HL-60 (cell line): ENCODE measurements at regions not wholly inside any gene's neighbourhood (a gene's known extent, or its start where the extent isn't known, plus 50 kb on each side); places are given as distances from the start of the nearest gene placed in this dataset.

Experiments
- DNase-seq, 2 experiments: peaks; one replicate each; pipeline ENCODE4 v3.0.0-alpha.2; 2010 to 2020; ENCODE audit warnings: low read depth in 1 of 2, low spot score in 1 of 2
- H3K27ac ChIP-seq: fragments of 250-450 bp; sonication (Bioruptor Pico); replicated peaks from 2 replicates; pipeline ENCODE4 v1.5.1; 2020; ENCODE audit warnings: mild to moderate bottlenecking, moderate library complexity
- H3K27me3 ChIP-seq: fragments of 250-450 bp; sonication (Bioruptor Pico); 2 replicates; pipeline ENCODE4 v1.5.1; 2021; ENCODE audit warnings: mild to moderate bottlenecking, moderate library complexity; ENCODE audit not compliant: insufficient read depth, poor library complexity, severe bottlenecking
- H3K4me3 ChIP-seq: replicated peaks from 2 replicates; pipeline ENCODE4 v1.5.1; 2011; ENCODE audit warnings: mild to moderate bottlenecking, control low read depth, low read length; ENCODE audit not compliant: insufficient read depth
- CTCF ChIP-seq: IDR thresholded peaks from one replicate; pipeline ENCODE4 v1.5.1; 2011; ENCODE audit warnings: low read length, control low read depth, inconsistent platforms; ENCODE audit not compliant: insufficient read depth
- GABPA ChIP-seq: IDR thresholded peaks from 2 replicates; pipeline ENCODE4 v1.6.1; 2012; ENCODE audit warnings: low read depth
- POLR2AphosphoS5 ChIP-seq: IDR thresholded peaks from 2 replicates; pipeline ENCODE4 v1.6.1; 2012; ENCODE audit warnings: low read depth
- SPI1 ChIP-seq: IDR thresholded peaks from 2 replicates; pipeline ENCODE4 v1.6.1; 2012; ENCODE audit warnings: low read depth, mild to moderate bottlenecking, borderline replicate concordance
- TF ChIP-seq, protein P1 (sequence below): IDR thresholded peaks from 2 replicates; pipeline ENCODE4 v1.6.1; 2012; ENCODE audit warnings: low read depth; ENCODE audit not compliant: insufficient replicate concordance

DNA sequence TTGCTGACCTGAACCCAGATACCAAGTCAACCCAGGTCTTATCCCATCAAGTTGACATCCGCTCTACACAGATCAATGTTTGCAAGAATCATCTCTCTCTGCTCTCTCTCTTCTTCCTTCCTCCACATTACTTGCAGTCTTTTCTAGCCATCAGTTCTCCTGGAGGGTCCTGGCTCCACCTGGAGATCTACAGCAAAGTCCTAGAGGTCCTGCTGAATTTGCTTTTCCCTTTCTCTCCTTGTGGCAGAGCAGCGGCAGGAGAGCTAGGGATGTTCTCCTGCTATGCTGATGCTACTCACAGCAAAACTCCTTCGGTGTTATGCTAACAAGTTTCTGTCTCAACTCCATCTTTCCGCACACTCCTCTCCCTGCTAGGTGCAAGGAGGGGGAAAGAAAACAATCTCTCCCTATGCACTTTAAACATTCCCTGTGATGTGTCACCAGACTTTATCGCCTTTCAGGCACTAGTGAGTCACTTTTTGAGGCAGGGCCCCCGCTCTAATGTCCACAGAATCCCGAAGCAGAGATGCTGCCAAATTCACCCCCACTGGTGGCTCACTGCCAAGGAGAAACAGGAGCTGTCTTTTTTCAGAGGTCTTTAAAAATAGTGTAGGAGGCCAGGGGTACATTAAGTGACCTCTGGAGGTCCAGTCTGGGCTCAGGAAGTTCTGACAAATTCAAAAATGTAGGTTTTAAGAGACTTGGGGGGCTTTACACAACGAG lies 62.6 kb downstream of the FAM50B start:
- no peak for DNase-seq
- no peak for TF ChIP-seq GABPA
- TF ChIP-seq, protein P1, sequence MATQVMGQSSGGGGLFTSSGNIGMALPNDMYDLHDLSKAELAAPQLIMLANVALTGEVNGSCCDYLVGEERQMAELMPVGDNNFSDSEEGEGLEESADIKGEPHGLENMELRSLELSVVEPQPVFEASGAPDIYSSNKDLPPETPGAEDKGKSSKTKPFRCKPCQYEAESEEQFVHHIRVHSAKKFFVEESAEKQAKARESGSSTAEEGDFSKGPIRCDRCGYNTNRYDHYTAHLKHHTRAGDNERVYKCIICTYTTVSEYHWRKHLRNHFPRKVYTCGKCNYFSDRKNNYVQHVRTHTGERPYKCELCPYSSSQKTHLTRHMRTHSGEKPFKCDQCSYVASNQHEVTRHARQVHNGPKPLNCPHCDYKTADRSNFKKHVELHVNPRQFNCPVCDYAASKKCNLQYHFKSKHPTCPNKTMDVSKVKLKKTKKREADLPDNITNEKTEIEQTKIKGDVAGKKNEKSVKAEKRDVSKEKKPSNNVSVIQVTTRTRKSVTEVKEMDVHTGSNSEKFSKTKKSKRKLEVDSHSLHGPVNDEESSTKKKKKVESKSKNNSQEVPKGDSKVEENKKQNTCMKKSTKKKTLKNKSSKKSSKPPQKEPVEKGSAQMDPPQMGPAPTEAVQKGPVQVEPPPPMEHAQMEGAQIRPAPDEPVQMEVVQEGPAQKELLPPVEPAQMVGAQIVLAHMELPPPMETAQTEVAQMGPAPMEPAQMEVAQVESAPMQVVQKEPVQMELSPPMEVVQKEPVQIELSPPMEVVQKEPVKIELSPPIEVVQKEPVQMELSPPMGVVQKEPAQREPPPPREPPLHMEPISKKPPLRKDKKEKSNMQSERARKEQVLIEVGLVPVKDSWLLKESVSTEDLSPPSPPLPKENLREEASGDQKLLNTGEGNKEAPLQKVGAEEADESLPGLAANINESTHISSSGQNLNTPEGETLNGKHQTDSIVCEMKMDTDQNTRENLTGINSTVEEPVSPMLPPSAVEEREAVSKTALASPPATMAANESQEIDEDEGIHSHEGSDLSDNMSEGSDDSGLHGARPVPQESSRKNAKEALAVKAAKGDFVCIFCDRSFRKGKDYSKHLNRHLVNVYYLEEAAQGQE = no peak
- TF ChIP-seq POLR2AphosphoS5 = no peak
- TF ChIP-seq CTCF = no peak
- no peak for TF ChIP-seq SPI1
- Histone ChIP-seq H3K4me3 (no peak overlapping the region), H3K27me3 (peaks cover 14% of the 10 kb centered on the region), H3K27ac (no peak overlapping the region)

DNA sequence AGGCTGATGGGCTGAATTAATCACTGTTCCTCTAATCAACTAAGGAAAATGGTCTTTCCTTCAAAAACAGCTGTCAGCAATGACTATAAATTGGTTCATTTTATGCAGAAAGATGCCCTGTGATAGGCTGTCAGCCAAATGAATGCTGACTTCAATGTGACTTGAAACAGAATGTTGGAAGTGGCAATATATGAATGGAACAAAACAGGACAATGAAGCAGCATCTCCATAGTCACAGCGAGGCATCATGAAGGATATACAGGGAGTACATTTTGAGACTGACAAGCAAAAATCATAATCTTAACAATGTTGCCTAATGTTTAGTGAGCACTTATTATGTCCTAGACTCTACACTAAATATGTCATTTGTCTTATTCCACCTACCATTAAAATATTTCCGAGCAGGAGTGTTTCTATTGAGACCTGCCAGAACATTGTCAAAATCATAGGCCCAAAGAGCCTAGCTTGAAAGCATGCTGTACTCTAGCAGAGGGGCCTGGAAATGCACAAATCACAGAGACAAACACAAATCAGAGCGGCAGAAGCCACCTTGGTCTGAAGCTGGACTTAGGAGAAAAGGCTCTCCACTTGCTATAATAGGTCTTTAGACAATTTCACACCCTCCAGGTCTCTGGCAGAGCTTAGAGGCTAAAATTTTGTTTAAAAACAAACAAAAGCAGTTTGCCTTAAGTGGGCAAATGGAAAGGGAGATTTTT lies 63.3 kb downstream of the FAM50B start:
- no peak overlapping the region for H3K27ac ChIP-seq
- TF ChIP-seq SPI1 = no peak
- no peak for TF ChIP-seq GABPA
- no peak for TF ChIP-seq POLR2AphosphoS5
- TF ChIP-seq CTCF = no peak
- TF ChIP-seq, protein P1 = no peak
- peaks cover 14% of the 10 kb centered on the region for H3K27me3 ChIP-seq
- no peak overlapping the region for H3K4me3 ChIP-seq
- no peak for DNase-seq

- H3K27me3 ChIP-seq = peaks cover 14% of the 10 kb centered on the region
- no peak overlapping the region for H3K4me3 ChIP-seq
- TF ChIP-seq SPI1 (no peak), GABPA (no peak), CTCF (no peak), POLR2AphosphoS5 (no peak)
- TF ChIP-seq, protein P1 = no peak
- DNase-seq = no peak
- no peak overlapping the region for H3K27ac ChIP-seq
These were observed 64.1 kb downstream of the FAM50B start for GRCh38 chr6:3913077-3913957.
